CD4-positive, alpha-beta T cell (primary cell): ENCODE measurements at regions not wholly inside any gene's neighbourhood (a gene's known extent, or its start where the extent isn't known, plus 50 kb on each side); places are given as distances from the start of the nearest gene placed in this dataset.

Experiments
- ATAC-seq: fragments of 200-7000 bp; cut with Tn5 transposase; one replicate; pipeline ENCODE4 v1.10.0; 2022; ENCODE audit warnings: mild to moderate bottlenecking; ENCODE audit not compliant: poor library complexity
- CTCF ChIA-PET: fragments of 350-600 bp; sonication (Branson Sonifier 250); formaldehyde crosslinking; loops from one replicate; lab custom pipeline; 2021; ENCODE audit warnings: antibody characterized with exemption, inconsistent platforms; lab: Charles Lee
- POLR2A ChIA-PET: fragments of 350-600 bp; sonication (Branson Sonifier 250); formaldehyde crosslinking; loops from one replicate; lab custom pipeline; 2021; ENCODE audit warnings: antibody characterized with exemption, inconsistent platforms; lab: Charles Lee
- DNase-seq, 14 experiments: peaks; one replicate each; pipeline ENCODE4 v3.0.0-alpha.2; 2013 to 2020; ENCODE audit warnings: mixed read lengths in 2 of 14
- H3K27ac ChIP-seq, 2 donors: one replicate each; pipeline versions ENCODE4 v1.5.1 to v1.7.0; 2013; ENCODE audit warnings: low read length in 2 of 2, low read depth in 1 of 2, mild to moderate bottlenecking in 1 of 2
- H3K27me3 ChIP-seq, 2 experiments: 1 replicate in 1 of 2; 2 replicates in 1 of 2; pipeline versions ENCODE4 v1.6.1 to v1.7.0; 2013; ENCODE audit warnings: low read length in 2 of 2, control low read depth in 1 of 2, mild to moderate bottlenecking in 1 of 2, moderate library complexity in 1 of 2; ENCODE audit not compliant: insufficient read depth in 2 of 2, control insufficient read depth in 1 of 2
- H3K36me3 ChIP-seq: one replicate; pipeline ENCODE4 v1.6.1; 2013; ENCODE audit warnings: low read length, control low read depth; ENCODE audit not compliant: insufficient read depth
- H3K4me1 ChIP-seq: one replicate; pipeline ENCODE4 v1.6.1; 2013; ENCODE audit warnings: low read length, control low read depth; ENCODE audit not compliant: insufficient read depth
- H3K4me3 ChIP-seq: one replicate; pipeline ENCODE4 v1.5.1; 2013; ENCODE audit warnings: mild to moderate bottlenecking, low read length, moderate library complexity
- H3K9me3 ChIP-seq, 2 experiments: 1 replicate in 1 of 2; 2 replicates in 1 of 2; pipeline versions ENCODE4 v1.6.1 to v1.7.0; 2013; ENCODE audit warnings: low read length in 2 of 2, mild to moderate bottlenecking in 2 of 2, control low read depth in 1 of 2, moderate library complexity in 1 of 2; ENCODE audit not compliant: control insufficient read depth in 1 of 2, insufficient read depth in 1 of 2
- H3K27ac Mint-ChIP-seq: one replicate; pipeline ENCODE4 v1.8.0; 2020; ENCODE audit warnings: mixed read lengths
- H3K27me3 Mint-ChIP-seq: one replicate; pipeline ENCODE4 v1.8.0; 2021; ENCODE audit warnings: mixed read lengths
- H3K36me3 Mint-ChIP-seq: one replicate; pipeline ENCODE4 v1.8.0; 2021; ENCODE audit warnings: low read depth, mixed read lengths
- H3K4me1 Mint-ChIP-seq: one replicate; pipeline ENCODE4 v1.8.0; 2021; ENCODE audit warnings: low read depth, mixed read lengths
- H3K4me3 Mint-ChIP-seq: one replicate; pipeline ENCODE4 v1.8.0; 2020; ENCODE audit warnings: mild to moderate bottlenecking, mixed read lengths
- H3K9me3 Mint-ChIP-seq: one replicate; pipeline ENCODE4 v1.8.0; 2020; ENCODE audit warnings: mixed read lengths
- intact Hi-C, 2 experiments: fragments of 100-400 bp; cut with DNase I in 1 of 2; cut with micrococcal nuclease in 1 of 2; formaldehyde crosslinking; loops; one replicate each; pipeline versions ENCODE4 v1.15.1 to v1.9.0; 2023 to 2025; cut with DNase I, micrococcal nuclease
- TF ChIP-seq, protein P1 (sequence below): fragments of 200-600 bp; IDR thresholded peaks from one replicate; pipeline ENCODE4 v1.8.0; 2022; ENCODE audit warnings: antibody characterized with exemption, mild to moderate bottlenecking

DNA sequence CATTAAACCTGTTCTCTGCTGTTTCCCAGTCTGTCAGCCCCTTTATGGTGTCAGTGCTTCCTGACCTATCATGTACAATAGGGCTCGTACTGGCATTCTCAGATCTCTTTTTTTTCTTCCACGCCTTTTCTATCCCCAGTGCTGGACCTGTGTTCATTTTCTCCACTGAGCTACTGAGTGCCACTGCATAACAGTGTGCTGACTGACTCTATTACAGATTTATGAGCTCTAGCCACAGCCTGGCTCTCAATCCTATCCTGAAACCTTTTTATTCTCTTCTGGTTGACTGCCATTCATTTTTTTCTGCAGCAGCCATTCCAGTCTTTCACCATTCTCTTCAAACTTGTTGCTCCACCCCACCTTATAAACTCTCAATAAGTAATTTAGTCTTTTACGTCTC lies 59.6 kb upstream of the MACF1 start:
- CTCF ChIA-PET = interaction anchor here (1.4 kb wide), 1 partner anchor 122 kb away, joined by 3 read pairs; no protein-coding TSS in a partner anchor

DNA sequence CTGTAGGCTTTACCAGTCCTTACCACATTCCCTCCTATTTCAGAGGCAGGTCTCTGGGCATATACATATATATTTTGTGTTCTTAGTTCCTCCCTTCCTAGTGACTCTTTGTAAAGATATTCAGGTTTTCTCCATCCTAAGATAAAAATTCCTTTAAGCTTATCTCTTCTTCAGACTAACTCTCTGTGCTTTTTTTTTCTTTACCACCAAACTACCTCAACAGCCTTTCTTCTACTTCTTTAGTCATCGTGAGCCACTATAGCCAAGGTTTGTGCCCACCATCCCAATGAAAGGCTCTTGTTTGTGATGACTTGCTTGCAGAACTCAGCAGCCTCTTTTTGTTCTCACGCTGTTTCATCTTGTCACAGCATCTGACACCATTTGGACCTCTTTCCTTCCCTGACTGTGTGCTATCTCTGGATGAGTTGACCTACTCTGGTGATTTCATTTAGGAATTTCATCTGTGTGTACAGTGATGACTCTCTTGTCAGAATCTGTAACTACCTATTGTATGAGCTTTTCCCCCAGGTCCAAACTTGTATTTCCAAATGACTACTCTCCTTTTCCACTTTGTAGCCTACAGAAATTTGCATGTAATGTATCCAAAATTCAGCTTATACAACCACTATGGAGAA lies 59.0 kb upstream of the MACF1 start:
- CTCF ChIA-PET = interaction anchor here (1.1 to 1.4 kb wide), 2 partner anchors 12 to 121 kb away, joined by 3 read pairs; no protein-coding TSS in a partner anchor

More for the DNA sequence above, 59.6 kb upstream of the MACF1 start:
- ATAC-seq (no peak), DNase-seq (no peak)
- Mint-ChIP-seq H3K27ac (no peak overlapping the region), H3K4me3 (no peak overlapping the region), H3K9me3 (no peaks in the 10 kb centered on the region), H3K36me3 (no peaks in the 10 kb centered on the region), H3K4me1 (no peaks in the 10 kb centered on the region), H3K27me3 (peaks cover 4% of the 10 kb centered on the region)
- Histone ChIP-seq H3K36me3 (no peaks in the 10 kb centered on the region), H3K4me3 (no peak overlapping the region), H3K27me3 (no peaks in the 10 kb centered on the region), H3K27ac (no peak overlapping the region), H3K4me1 (no peaks in the 10 kb centered on the region), H3K9me3 (no peaks in the 10 kb centered on the region)
- intact Hi-C loops = no loop called here
- TF ChIP-seq, protein P1, sequence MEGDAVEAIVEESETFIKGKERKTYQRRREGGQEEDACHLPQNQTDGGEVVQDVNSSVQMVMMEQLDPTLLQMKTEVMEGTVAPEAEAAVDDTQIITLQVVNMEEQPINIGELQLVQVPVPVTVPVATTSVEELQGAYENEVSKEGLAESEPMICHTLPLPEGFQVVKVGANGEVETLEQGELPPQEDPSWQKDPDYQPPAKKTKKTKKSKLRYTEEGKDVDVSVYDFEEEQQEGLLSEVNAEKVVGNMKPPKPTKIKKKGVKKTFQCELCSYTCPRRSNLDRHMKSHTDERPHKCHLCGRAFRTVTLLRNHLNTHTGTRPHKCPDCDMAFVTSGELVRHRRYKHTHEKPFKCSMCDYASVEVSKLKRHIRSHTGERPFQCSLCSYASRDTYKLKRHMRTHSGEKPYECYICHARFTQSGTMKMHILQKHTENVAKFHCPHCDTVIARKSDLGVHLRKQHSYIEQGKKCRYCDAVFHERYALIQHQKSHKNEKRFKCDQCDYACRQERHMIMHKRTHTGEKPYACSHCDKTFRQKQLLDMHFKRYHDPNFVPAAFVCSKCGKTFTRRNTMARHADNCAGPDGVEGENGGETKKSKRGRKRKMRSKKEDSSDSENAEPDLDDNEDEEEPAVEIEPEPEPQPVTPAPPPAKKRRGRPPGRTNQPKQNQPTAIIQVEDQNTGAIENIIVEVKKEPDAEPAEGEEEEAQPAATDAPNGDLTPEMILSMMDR = no peak
- POLR2A ChIA-PET = no interaction called here

DNA sequence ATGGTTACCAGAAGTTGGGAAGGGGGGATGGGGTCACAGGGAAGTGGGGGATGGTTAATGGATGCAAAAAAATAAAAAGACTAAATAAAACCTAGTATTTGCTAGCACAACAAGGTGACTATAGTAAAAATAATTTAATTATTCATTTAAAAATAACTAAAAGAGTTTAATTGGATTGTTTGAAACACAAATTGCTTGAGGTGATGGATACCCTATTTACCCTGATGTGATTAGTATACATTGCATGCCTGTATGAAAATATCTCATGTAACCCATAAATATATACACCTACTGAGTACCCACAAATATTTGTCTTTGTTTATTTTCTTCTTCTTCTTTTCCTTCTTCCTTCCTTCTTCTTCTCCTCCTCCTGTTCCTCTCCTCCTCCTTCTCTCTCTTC lies 57.8 kb upstream of the MACF1 start:
- TF ChIP-seq, protein P1 = no peak
- H3K9me3 ChIP-seq = no peaks in the 10 kb centered on the region
- H3K4me3 ChIP-seq = no peak overlapping the region
- CTCF ChIA-PET = no interaction called here
- no peaks in the 10 kb centered on the region for H3K4me1 ChIP-seq
- no peaks in the 10 kb centered on the region for H3K36me3 ChIP-seq
- Mint-ChIP-seq H3K27me3 (peaks cover 4% of the 10 kb centered on the region), H3K9me3 (no peaks in the 10 kb centered on the region), H3K4me1 (no peaks in the 10 kb centered on the region), H3K27ac (no peak overlapping the region), H3K4me3 (no peak overlapping the region), H3K36me3 (no peaks in the 10 kb centered on the region)
- H3K27me3 ChIP-seq = no peaks in the 10 kb centered on the region
- ATAC-seq (no peak), DNase-seq (no peak)
- intact Hi-C loops = no loop called here
- no peak overlapping the region for H3K27ac ChIP-seq
- POLR2A ChIA-PET = no interaction called here

More for the DNA sequence above, 59.0 kb upstream of the MACF1 start:
- no peak overlapping the region for H3K4me3 ChIP-seq
- no peaks in the 10 kb centered on the region for H3K27me3 ChIP-seq
- H3K27ac Mint-ChIP-seq = no peak overlapping the region
- H3K36me3 ChIP-seq = no peaks in the 10 kb centered on the region
- TF ChIP-seq, protein P1 = no peak
- intact Hi-C loops = no loop called here
- no peaks in the 10 kb centered on the region for H3K9me3 ChIP-seq
- no peak overlapping the region for H3K27ac ChIP-seq
- H3K27me3 Mint-ChIP-seq = peaks cover 4% of the 10 kb centered on the region
- POLR2A ChIA-PET = interaction anchor here (0.7 kb wide), 1 partner anchor 253 kb away, joined by 3 read pairs; no protein-coding TSS in a partner anchor
- H3K4me3 Mint-ChIP-seq = no peak overlapping the region
- H3K36me3 Mint-ChIP-seq = no peaks in the 10 kb centered on the region
- DNase-seq = no peak
- no peaks in the 10 kb centered on the region for H3K4me1 ChIP-seq
- H3K9me3 Mint-ChIP-seq = no peaks in the 10 kb centered on the region
- no peak for ATAC-seq
- H3K4me1 Mint-ChIP-seq = no peaks in the 10 kb centered on the region
